K562 (cell line): ENCODE measurements at regions not wholly inside any gene's neighbourhood (a gene's known extent, or its start where the extent isn't known, plus 50 kb on each side); places are given as distances from the start of the nearest gene placed in this dataset.

Experiments used
- ARNT ChIP-seq, 2 experiments: fragments of 450-650 bp; IDR thresholded peaks; 2 replicates each; pipeline ENCODE4 v1.6.1; 2016; ENCODE audit warnings: mild to moderate bottlenecking in 1 of 2
- DLX4 ChIP-seq: fragments of 250-450 bp; sonication (Bioruptor Pico); IDR thresholded peaks from 2 replicates; pipeline ENCODE4 v1.6.1; 2021; ENCODE audit warnings: mild to moderate bottlenecking
- ETS2 ChIP-seq: IDR thresholded peaks from 2 replicates; pipeline ENCODE4 v1.6.1; 2016; ENCODE audit warnings: borderline replicate concordance, missing genetic modification characterization, mild to moderate bottlenecking, moderate library complexity, missing compliant biosample characterization; ENCODE audit not compliant: poor library complexity, severe bottlenecking
- GTF2E2 ChIP-seq: fragments of 200-800 bp; sonication (Bioruptor generic); IDR thresholded peaks from 2 replicates; pipeline ENCODE4 v1.6.1; 2016; ENCODE audit warnings: missing genetic modification characterization, missing compliant biosample characterization
- KAT7 ChIP-seq: sonication (generic); formaldehyde crosslinking; IDR thresholded peaks from 2 replicates; pipeline ENCODE4 v1.8.0; 2022; ENCODE audit warnings: missing genetic modification reagents, mild to moderate bottlenecking, borderline replicate concordance
- MEIS2 ChIP-seq: fragments of 450-650 bp; IDR thresholded peaks from 2 replicates; pipeline ENCODE4 v1.6.1; 2014; ENCODE audit warnings: mild to moderate bottlenecking; ENCODE audit not compliant: partially characterized antibody
- POLR2H ChIP-seq: IDR thresholded peaks from 2 replicates; pipeline ENCODE4 v1.6.1; 2016; ENCODE audit warnings: missing genetic modification characterization, low read depth, mild to moderate bottlenecking, control low read depth, missing compliant biosample characterization, moderate library complexity
- RREB1 ChIP-seq: fragments of 250-450 bp; sonication (Bioruptor Pico); IDR thresholded peaks from 2 replicates; pipeline ENCODE4 v1.4.0; 2020
- SAP30 ChIP-seq: fragments of 200-600 bp; sonication (generic); IDR thresholded peaks from 2 replicates; pipeline ENCODE4 v1.6.1; 2012; ENCODE audit warnings: borderline replicate concordance, low read depth, mild to moderate bottlenecking, moderate library complexity, low read length, control low read depth, inconsistent platforms; ENCODE audit not compliant: insufficient read depth, poor library complexity, severe bottlenecking
- SRSF7 ChIP-seq: fragments of 200-400 bp; formaldehyde crosslinking; optimal IDR thresholded peaks from 2 replicates; pipeline ENCODE3; 2017; ENCODE audit warnings: mild to moderate bottlenecking, low read depth, low read length
- ZBTB2 ChIP-seq: fragments of 450-650 bp; IDR thresholded peaks from 2 replicates; pipeline ENCODE4 v1.6.1; 2016; ENCODE audit warnings: antibody characterized with exemption
- ZBTB49 ChIP-seq: sonication (generic); formaldehyde crosslinking; IDR thresholded peaks from 2 replicates; pipeline ENCODE4 v1.8.0; 2022; ENCODE audit warnings: missing genetic modification reagents, mild to moderate bottlenecking, borderline replicate concordance
- ZNF354B ChIP-seq: fragments of 250-450 bp; sonication (Bioruptor Pico); IDR thresholded peaks from 2 replicates; pipeline ENCODE4 v1.4.0; 2020
- ZNF766 ChIP-seq: fragments of 200-800 bp; sonication (Bioruptor generic); conservative IDR thresholded peaks from 2 replicates; pipeline ENCODE4 v1.6.1; 2016; ENCODE audit warnings: missing genetic modification characterization, missing compliant biosample characterization
- ZNF778 ChIP-seq: fragments of 450-650 bp; formaldehyde crosslinking; IDR thresholded peaks from 2 replicates; pipeline ENCODE4 v1.4.0; 2020; ENCODE audit warnings: mild to moderate bottlenecking, moderate library complexity

GRCh38 chr16:85346404-85347212, 234.3 kb upstream of the CIBAR2 start (continued):
- 0 out of 2 replicates have a peak, but pooled peaks have one; percentile 35 for TF ChIP-seq RREB1 (CRISPR knock-in tag)
- no peak; the same call in none of the 2 replicates for TF ChIP-seq ZBTB2
- TF ChIP-seq ZNF766, result no peak
- TF ChIP-seq MEIS2, result peak; percentile 93
- no peak for TF ChIP-seq ZNF354B (CRISPR knock-in tag)
- TF ChIP-seq ETS2 (tag), result no peak
- TF ChIP-seq POLR2H (tag), result no peak
- no peak for TF ChIP-seq ZBTB49 (CRISPR knock-in tag)
- no peak for TF ChIP-seq SAP30
- no peak for TF ChIP-seq GTF2E2
- no peak for TF ChIP-seq DLX4 (CRISPR knock-in tag)
- TF ChIP-seq ZNF778, result no peak
- no peak for TF ChIP-seq ARNT (IDR thresholded peaks at IDR 0.05)
- TF ChIP-seq SRSF7, result no peak
- TF ChIP-seq KAT7 (CRISPR knock-in tag), result no peak
